ENCODE measurements at regions not wholly inside any gene's neighbourhood (a gene's known extent, or its start where the extent isn't known, plus 50 kb on each side); places are given as distances from the start of the nearest gene placed in this dataset.

GRCh38 chr7:142602756-142603155, 146.5 kb upstream of the PRSS1 start:
- TF ChIP-seq CTCF (IDR thresholded peaks at IDR 0.05) = no peak
- no peak for TF ChIP-seq POLR2AphosphoS5 (IDR thresholded peaks at IDR 0.05)
